SK-N-SH treated with all-trans-retinoic acid at 6 μM for 48 hours (cell line): ENCODE measurements at regions not wholly inside any gene's neighbourhood (a gene's known extent, or its start where the extent isn't known, plus 50 kb on each side); places are given as distances from the start of the nearest gene placed in this dataset.

Experiments used
- ARNTL ChIP-seq: fragments of 450-650 bp; formaldehyde crosslinking; IDR thresholded peaks from 2 replicates; pipeline ENCODE4 v1.5.0; 2020; ENCODE audit warnings: low read depth, mild to moderate bottlenecking, moderate library complexity, borderline replicate concordance
- CREB5 ChIP-seq: fragments of 250-450 bp; sonication (Bioruptor Pico); IDR thresholded peaks from 2 replicates; pipeline ENCODE4 v1.5.1; 2020; ENCODE audit warnings: low read depth, mild to moderate bottlenecking, moderate library complexity
- CSRNP3 ChIP-seq: fragments of 250-450 bp; sonication (Bioruptor Pico); IDR thresholded peaks from 2 replicates; pipeline ENCODE4 v1.5.1; 2021; ENCODE audit warnings: mild to moderate bottlenecking, moderate library complexity
- GLIS3 ChIP-seq: fragments of 250-450 bp; sonication (Bioruptor Pico); IDR thresholded peaks from 2 replicates; pipeline ENCODE4 v1.5.0; 2020; ENCODE audit warnings: mild to moderate bottlenecking, moderate library complexity
- ISL1 ChIP-seq: fragments of 250-450 bp; sonication (Bioruptor Pico); IDR thresholded peaks from 2 replicates; pipeline ENCODE4 v2.1.2; 2022; ENCODE audit warnings: mild to moderate bottlenecking, moderate library complexity
- OSR1 ChIP-seq: fragments of 250-450 bp; sonication (Bioruptor Pico); IDR thresholded peaks from 2 replicates; pipeline ENCODE4 v1.8.0; 2022; ENCODE audit warnings: moderate library complexity, mild to moderate bottlenecking, inconsistent platforms
- RARB ChIP-seq: fragments of 250-450 bp; sonication (Bioruptor Pico); IDR thresholded peaks from 2 replicates; pipeline ENCODE4 v1.8.0; 2021; ENCODE audit warnings: mild to moderate bottlenecking, moderate library complexity
- ZC3H10 ChIP-seq: fragments of 250-450 bp; sonication (Bioruptor Pico); IDR thresholded peaks from 2 replicates; pipeline ENCODE4 v1.5.1; 2021; ENCODE audit warnings: mild to moderate bottlenecking, moderate library complexity
- ZFP3 ChIP-seq: fragments of 250-450 bp; sonication (Bioruptor Pico); IDR thresholded peaks from 2 replicates; pipeline ENCODE4 v1.5.0; 2020; ENCODE audit warnings: mild to moderate bottlenecking, moderate library complexity
- ZFP30 ChIP-seq: fragments of 450-650 bp; formaldehyde crosslinking; IDR thresholded peaks from 2 replicates; pipeline ENCODE4 v1.5.0; 2022; ENCODE audit warnings: mild to moderate bottlenecking, moderate library complexity
- ZNF70 ChIP-seq: fragments of 450-650 bp; formaldehyde crosslinking; IDR thresholded peaks from 2 replicates; pipeline ENCODE4 v1.5.0; 2020; ENCODE audit warnings: mild to moderate bottlenecking, moderate library complexity

- TF ChIP-seq ARNTL (CRISPR knock-in tag): no peak
- no peak for TF ChIP-seq CREB5 (CRISPR knock-in tag)
- peak; percentile 40; the same call in 1 of the 2 replicates for TF ChIP-seq ISL1 (CRISPR knock-in tag)
- no peak for TF ChIP-seq ZFP3 (CRISPR knock-in tag)
- no peak for TF ChIP-seq OSR1 (CRISPR knock-in tag)
- no peak for TF ChIP-seq ZNF70 (CRISPR knock-in tag)
- TF ChIP-seq ZFP30: no peak
- TF ChIP-seq RARB (CRISPR knock-in tag): no peak
- no peak for TF ChIP-seq GLIS3 (CRISPR knock-in tag)
- TF ChIP-seq CSRNP3 (CRISPR knock-in tag): no peak
- TF ChIP-seq ZC3H10 (CRISPR knock-in tag): no peak
Measured at GRCh38 chr1:164310166-164310565, 248.8 kb upstream of the PBX1 start.
